NCI-H345 treated with DMSO at 0.1 percent for 48 hours (cell line): ENCODE measurements at regions not wholly inside any gene's neighbourhood (a gene's known extent, or its start where the extent isn't known, plus 50 kb on each side); places are given as distances from the start of the nearest gene placed in this dataset.

Source experiments
- DNase-seq: peaks from one replicate; lab custom pipeline; 2025; ENCODE audit not compliant: unreplicated experiment; lab: John Stamatoyannopoulos, UW

DNA sequence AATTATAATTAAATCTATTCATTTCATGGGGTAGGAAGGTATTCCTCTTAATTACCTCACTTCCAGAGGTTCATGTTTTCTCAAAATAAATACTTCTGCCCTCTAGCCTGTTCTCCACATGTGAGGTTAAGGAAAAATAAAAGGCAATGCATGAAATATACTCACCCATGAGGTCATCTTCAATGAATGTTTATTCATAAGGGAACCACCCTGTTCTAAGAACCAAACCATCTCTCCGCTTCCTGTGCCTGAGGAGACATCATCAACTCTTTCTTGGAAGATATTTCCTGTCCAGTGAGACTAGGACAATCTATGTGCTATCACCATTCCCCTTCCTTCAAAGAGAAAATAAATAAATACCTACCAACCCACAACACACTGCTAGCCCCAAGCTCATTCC, 513.7 kb upstream of the PLXNA2 start:
- no peak for DNase-seq

DNA sequence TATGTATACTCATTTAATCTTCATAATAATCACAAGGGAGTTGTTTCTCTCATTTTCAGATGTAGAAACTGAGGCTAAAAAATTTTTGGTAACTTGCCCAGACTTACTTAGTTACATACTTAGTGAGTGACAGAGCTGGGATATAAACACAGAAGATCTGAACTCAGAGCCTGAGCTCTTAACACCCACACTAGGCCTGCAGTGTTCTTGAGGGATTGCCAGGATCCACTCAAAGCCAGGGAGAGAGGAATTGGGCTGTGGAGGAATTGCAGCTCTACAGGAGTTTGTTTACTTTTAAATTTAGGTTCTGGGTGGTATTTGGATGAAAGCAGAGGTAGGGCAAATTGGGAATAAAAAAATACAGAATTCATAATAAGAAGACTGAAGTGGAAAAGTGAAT, 515.1 kb upstream of the PLXNA2 start:
- DNase-seq, result no peak

DNA sequence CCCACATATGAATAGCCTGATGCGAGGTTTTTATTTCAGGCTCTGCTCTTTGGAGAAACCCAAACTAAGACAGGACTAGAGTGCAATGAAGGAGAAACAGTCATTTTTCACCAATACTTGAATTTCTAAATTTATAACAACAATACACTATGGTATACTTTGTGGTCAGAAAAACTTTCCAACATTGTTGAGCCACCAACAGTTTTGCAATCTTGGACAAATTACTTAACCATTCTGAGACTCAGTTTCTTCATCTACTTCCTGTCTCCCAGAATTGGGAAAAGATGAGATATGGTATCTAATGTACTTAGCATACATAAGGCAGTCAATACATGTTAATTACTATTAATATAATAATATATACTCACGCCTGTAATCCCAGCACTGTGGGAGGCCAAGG, 519.8 kb upstream of the PLXNA2 start:
- DNase-seq, result no peak

- no peak for DNase-seq
These were observed 522.6 kb upstream of the PLXNA2 start for GRCh38 chr1:208766832-208767231.

DNA sequence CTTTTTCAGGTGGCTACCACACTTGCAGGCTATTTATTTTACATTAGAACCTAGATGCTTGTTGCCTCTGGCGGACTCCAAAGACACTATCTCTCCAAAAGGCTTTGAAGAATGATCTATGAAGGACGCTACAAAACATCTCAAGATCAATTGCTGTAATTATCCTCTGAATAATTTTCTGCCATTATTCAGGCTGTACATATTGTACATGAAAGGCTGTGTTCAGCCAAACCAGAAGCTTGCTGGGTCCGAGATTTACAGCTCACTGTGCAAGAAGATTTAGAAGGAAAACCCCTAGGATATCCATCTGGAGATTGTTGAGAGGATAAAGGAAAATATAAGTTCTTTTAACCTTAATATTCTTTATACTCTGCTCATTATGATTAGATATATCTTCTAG, 523.6 kb upstream of the PLXNA2 start:
- DNase-seq, result no peak

- no peak for DNase-seq
These were observed 528.7 kb upstream of the PLXNA2 start for GRCh38 chr1:208772891-208773290.

DNA sequence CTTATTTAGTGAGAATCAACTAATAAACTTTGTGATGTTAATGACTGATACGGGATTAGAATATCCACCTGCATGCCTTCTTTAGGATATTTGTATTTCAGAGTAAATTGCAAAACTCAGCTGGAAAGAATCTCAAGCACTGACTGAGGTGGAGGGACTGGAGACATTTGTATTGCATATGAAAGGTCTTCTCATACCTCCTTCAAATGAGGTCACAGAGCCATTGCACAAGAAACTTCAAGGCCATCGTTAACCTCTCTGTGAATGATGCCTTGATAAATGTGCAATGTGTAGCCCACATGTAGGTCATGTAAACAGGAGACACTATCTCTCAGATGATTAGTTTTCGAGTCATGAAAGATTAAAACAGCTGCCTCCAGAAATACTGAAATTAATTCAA, 531.7 kb upstream of the PLXNA2 start:
- no peak for DNase-seq

- no peak for DNase-seq
These were observed 534.2 kb upstream of the PLXNA2 start for GRCh38 chr1:208778417-208778816.

GRCh38 chr1:208781391-208782045, 537.3 kb upstream of the PLXNA2 start:
- peak; percentile 97 for DNase-seq

DNA sequence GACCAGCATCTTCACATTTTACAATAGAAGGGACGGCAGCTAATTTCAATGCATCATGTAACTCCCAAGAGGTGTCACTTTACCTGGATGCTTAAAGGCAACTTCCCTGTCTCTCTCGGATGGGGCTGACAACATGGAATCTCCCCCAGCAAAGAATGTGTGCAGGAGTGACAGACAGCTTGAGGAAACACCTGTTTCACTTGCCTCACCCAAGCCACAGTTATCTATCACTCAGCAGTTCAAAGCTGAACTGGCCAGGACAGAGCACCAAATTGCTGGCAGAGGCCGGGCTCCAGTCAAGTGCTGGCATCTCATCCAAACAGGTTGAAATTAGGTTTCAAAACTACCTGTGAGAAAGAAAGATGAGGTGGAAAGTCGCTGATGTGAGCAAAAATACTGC, 538.0 kb upstream of the PLXNA2 start:
- peak; percentile 69 for DNase-seq

DNA sequence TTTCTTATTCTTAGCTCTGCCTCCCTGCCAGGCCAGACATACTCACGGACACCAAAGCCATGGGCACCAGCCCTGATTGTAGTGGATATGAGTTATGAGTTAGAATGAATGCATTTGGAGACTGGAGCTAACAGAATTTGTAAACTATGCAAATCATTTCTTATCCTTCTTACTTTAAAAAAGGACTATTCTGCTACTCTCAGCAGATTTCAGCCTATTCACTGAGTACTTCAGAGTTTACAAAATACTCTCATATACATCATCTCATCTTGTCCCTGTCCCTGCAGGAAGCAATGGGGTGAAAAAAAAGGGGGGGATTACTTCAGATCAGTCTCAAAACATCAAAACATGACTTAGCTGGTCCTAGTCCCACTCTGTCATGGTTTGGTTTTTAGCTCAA, 541.4 kb upstream of the PLXNA2 start:
- DNase-seq, result no peak

GRCh38 chr1:208787219-208787618, 543.0 kb upstream of the PLXNA2 start:
- no peak for DNase-seq

- DNase-seq, result no peak
These were observed 543.9 kb upstream of the PLXNA2 start for GRCh38 chr1:208788013-208788540.

DNA sequence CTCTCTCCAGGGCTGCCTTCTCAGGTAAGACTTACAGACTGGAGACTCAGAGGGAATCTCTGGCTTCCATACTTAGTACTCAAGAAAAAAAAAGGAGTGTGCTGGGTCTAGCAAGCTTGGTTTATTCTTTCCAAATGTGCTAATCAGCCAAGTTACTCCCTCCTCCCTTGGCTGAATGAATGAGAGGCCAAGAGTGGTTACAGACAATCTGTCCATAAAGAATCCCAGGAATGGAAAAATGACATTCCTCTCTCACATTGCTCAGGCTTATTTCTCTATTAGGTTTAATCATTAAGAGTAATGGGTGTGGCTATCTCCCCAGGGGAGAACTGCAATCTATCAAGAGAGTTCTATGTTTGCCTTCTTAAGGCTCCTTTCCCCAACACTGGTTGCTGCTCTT, 547.3 kb upstream of the PLXNA2 start:
- DNase-seq, result no peak

- DNase-seq, result no peak
These were observed 549.7 kb upstream of the PLXNA2 start for GRCh38 chr1:208793861-208794345.

- DNase-seq, result no peak
These were observed 555.0 kb upstream of the PLXNA2 start for GRCh38 chr1:208799186-208799585.

- DNase-seq, result peak; percentile 71
These were observed 559.0 kb upstream of the PLXNA2 start for GRCh38 chr1:208803011-208803811.

DNA sequence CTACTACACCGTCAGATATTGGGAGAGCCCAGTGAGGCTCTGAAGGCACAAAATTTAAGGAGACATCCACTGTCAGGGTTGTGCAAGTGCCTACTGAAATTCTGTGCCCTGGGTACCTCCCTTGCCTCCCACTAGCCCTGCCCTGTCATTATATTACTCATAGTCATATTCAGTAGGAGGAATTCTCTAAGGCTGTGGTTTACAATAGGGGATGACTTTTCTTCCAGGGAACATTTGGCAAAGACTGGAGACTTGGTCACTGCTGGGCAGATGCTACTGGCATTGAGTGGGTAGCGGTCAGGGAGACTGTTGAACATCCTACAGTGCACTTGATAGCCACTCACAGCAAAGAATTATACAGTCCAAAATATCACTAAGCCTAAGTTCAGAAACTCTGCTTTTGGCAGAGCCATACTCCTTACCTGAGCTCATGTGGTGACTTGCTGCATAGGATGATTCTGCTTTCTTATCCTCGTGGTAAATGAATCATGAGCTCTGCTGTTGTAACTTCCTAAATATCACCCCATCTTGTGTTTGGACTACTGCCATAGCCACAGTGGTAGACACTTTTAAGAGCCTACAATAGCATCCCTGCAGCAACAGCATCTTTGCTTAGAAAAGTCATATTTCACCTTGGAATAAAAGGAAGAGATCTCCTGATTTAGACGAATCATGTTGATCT, 563.4 kb upstream of the PLXNA2 start:
- DNase-seq, result no peak

DNA sequence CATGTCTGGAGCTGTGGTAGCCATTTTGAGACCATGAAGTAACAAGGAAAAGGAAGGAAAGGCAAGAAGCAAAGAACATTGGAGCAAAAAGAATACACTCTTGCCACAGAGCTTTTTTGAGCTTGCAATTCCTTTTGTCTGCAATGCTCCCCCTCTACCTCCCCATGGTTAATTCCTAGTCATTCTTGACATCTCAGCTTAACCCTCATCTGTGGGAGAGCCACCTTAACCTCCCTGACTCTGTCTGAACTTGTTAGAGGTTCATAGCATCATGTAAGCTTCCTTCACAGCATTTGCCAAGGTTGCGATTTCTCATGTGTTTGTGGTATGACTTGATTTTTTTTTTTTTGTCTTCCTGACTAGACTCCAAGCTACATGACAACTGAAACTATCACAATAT, 564.1 kb upstream of the PLXNA2 start:
- DNase-seq, result no peak

- no peak for DNase-seq
These were observed 565.7 kb upstream of the PLXNA2 start for GRCh38 chr1:208809876-208810275.

DNA sequence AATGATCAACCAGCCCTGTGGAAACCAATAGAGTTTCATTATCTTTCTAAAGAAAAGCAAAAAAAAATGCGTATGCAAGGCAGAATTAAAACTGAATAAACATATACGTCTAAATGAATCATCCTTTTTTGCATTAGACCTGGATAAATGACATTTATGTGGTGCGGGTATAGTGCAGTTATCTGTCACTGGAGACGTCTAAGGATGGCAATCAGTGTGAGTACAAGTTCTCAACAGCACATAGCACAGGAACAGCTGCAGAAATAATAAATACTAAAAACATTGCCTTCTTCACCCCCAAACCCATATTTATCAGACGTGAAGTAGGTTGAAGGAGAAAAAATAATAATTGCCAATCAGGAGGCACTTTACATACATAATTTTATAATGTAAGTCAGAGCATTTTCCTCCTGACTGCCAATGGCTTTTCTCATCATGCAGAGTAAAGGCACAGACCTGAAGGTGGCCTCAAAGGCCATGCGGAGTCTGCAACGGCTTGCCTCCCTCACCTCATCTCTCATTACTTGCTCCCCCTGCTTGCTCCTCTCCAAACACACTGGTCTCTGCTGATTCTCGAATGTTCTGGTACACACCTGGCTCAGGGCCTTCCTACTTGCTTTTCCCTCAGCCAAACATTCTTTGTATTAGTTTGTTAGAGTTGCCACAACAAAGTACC, 574.7 kb upstream of the PLXNA2 start:
- DNase-seq, result no peak
